ENCODE measurements at regions not wholly inside any gene's neighbourhood (a gene's known extent, or its start where the extent isn't known, plus 50 kb on each side); places are given as distances from the start of the nearest gene placed in this dataset.

DNA sequence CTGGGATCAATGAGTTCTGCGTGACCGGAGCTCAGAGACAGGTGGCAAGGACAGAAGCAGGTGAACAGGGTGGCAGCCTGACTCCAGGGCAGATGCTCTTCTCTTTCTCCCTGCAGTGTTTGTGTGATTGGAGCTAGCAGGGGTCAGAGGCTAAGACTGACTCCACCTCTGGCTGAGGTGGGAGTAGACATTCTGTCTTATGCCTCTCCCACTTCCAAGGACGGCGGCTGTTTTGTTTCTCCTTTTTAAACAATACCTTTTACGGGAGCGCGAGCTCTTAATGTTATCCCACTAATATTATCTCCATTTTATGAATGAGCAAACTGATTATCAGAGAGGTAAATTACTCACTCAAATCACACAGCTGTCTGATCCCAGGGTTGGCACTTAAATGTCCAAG lies 323.7 kb downstream of the MIAT start:
- Histone ChIP-seq H2AFZ (ENCODE audit: control insufficient read depth, low read length) (no peak overlapping the region), H3K4me3 (ENCODE audit: control insufficient read depth in 2 of 3, extremely low read depth in 1 of 3, insufficient read depth in 2 of 3, low read depth in 1 of 3, low read length in 3 of 3) (no peak overlapping the region), H3K27ac (ENCODE audit: control insufficient read depth, insufficient read depth, low read length) (no peak overlapping the region), H3K9me3 (ENCODE audit: control insufficient read depth, low read depth, low read length) (no peaks in the 10 kb centered on the region), H3K9ac (ENCODE audit: control insufficient read depth, extremely low read depth, insufficient read depth, low read length) (no peak overlapping the region), H3K36me3 (ENCODE audit: control insufficient read depth in 2 of 2, extremely low read depth in 1 of 2, insufficient read depth in 2 of 2, low read length in 2 of 2) (no peaks in the 10 kb centered on the region), H3K27me3 (ENCODE audit: control insufficient read depth, extremely low read depth, insufficient read depth, low read length) (peaks cover 12% of the 10 kb centered on the region), H4K20me1 (ENCODE audit: control insufficient read depth, extremely low read depth, insufficient read depth, low read length) (no peaks in the 10 kb centered on the region), H3K4me2 (ENCODE audit: control insufficient read depth, extremely low read depth, insufficient read depth, low read depth, low read length) (no peak overlapping the region), H3K79me2 (ENCODE audit: control insufficient read depth, insufficient read depth, low read length) (no peaks in the 10 kb centered on the region), H3K9me1 (ENCODE audit: control insufficient read depth, extremely low read depth, insufficient read depth, low read length) (no peaks in the 10 kb centered on the region), H3K4me1 (ENCODE audit: control insufficient read depth, extremely low read depth, insufficient read depth, low read length) (no peaks in the 10 kb centered on the region)
- DNase-seq (ENCODE audit: low read depth, low spot score) (no peak), FAIRE-seq (no peak)
- dilution Hi-C loops (cut with MboI; ENCODE audit: extremely low pct_ligation_motif_present, low sequenced_read_pairs): no loop called here
- TF ChIP-seq, protein P1, sequence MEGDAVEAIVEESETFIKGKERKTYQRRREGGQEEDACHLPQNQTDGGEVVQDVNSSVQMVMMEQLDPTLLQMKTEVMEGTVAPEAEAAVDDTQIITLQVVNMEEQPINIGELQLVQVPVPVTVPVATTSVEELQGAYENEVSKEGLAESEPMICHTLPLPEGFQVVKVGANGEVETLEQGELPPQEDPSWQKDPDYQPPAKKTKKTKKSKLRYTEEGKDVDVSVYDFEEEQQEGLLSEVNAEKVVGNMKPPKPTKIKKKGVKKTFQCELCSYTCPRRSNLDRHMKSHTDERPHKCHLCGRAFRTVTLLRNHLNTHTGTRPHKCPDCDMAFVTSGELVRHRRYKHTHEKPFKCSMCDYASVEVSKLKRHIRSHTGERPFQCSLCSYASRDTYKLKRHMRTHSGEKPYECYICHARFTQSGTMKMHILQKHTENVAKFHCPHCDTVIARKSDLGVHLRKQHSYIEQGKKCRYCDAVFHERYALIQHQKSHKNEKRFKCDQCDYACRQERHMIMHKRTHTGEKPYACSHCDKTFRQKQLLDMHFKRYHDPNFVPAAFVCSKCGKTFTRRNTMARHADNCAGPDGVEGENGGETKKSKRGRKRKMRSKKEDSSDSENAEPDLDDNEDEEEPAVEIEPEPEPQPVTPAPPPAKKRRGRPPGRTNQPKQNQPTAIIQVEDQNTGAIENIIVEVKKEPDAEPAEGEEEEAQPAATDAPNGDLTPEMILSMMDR (optimal IDR thresholded peaks at IDR 0.05 in 1 of 3, IDR thresholded peaks at IDR 0.05 in 1 of 3, conservative IDR thresholded peaks at IDR 0.05 in 1 of 3; ENCODE audit: extremely low read depth in 1 of 3, insufficient read depth in 2 of 3, low read length in 3 of 3): no peak
- no peak for TF ChIP-seq EZH2 (IDR thresholded peaks at IDR 0.05; ENCODE audit: low read length)

DNA sequence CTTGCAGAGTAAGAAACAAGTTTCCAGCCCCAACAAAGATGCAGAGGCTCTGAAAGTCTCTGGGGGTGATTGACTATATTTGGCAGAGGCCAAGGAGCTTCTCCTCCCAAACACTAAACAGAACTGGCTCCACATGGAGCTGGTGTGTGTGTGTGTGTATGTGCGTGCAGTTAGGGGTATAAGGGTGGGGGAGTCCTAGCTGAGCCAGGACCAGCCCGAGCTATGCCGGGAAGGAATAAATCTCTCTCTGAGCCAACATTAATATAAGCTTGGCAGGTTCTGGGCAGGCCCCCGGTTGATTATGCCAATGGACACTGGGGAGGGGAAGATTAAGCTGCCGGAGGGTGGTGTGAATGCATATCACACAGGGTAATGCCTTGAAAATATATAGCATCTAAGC lies 324.2 kb downstream of the MIAT start:
- no peaks in the 10 kb centered on the region for H4K20me1 ChIP-seq (ENCODE audit: control insufficient read depth, extremely low read depth, insufficient read depth, low read length)
- no peak for FAIRE-seq
- H3K4me1 ChIP-seq (ENCODE audit: control insufficient read depth, extremely low read depth, insufficient read depth, low read length): no peaks in the 10 kb centered on the region

More for the DNA sequence above, 324.2 kb downstream of the MIAT start:
- Histone ChIP-seq H3K9ac (ENCODE audit: control insufficient read depth, extremely low read depth, insufficient read depth, low read length) (no peak overlapping the region), H2AFZ (ENCODE audit: control insufficient read depth, low read length) (no peak overlapping the region), H3K27me3 (ENCODE audit: control insufficient read depth, extremely low read depth, insufficient read depth, low read length) (peaks cover 13% of the 10 kb centered on the region), H3K79me2 (ENCODE audit: control insufficient read depth, insufficient read depth, low read length) (no peaks in the 10 kb centered on the region), H3K27ac (ENCODE audit: control insufficient read depth, insufficient read depth, low read length) (no peak overlapping the region), H3K36me3 (ENCODE audit: control insufficient read depth in 2 of 2, extremely low read depth in 1 of 2, insufficient read depth in 2 of 2, low read length in 2 of 2) (no peaks in the 10 kb centered on the region), H3K9me1 (ENCODE audit: control insufficient read depth, extremely low read depth, insufficient read depth, low read length) (no peaks in the 10 kb centered on the region), H3K4me3 (ENCODE audit: control insufficient read depth in 2 of 3, extremely low read depth in 1 of 3, insufficient read depth in 2 of 3, low read depth in 1 of 3, low read length in 3 of 3) (no peak overlapping the region), H3K9me3 (ENCODE audit: control insufficient read depth, low read depth, low read length) (no peaks in the 10 kb centered on the region), H3K4me2 (ENCODE audit: control insufficient read depth, extremely low read depth, insufficient read depth, low read depth, low read length) (no peak overlapping the region)
- no peak for DNase-seq (ENCODE audit: low read depth, low spot score)
- TF ChIP-seq EZH2 (IDR thresholded peaks at IDR 0.05; ENCODE audit: low read length): no peak
- TF ChIP-seq, protein P1 (optimal IDR thresholded peaks at IDR 0.05 in 1 of 3, IDR thresholded peaks at IDR 0.05 in 1 of 3, conservative IDR thresholded peaks at IDR 0.05 in 1 of 3; ENCODE audit: extremely low read depth in 1 of 3, insufficient read depth in 2 of 3, low read length in 3 of 3): no peak
- dilution Hi-C loops (cut with MboI; ENCODE audit: extremely low pct_ligation_motif_present, low sequenced_read_pairs): no loop called here

All from keratinocyte (primary cell).